ENCODE measurements at regions not wholly inside any gene's neighbourhood (a gene's known extent, or its start where the extent isn't known, plus 50 kb on each side); places are given as distances from the start of the nearest gene placed in this dataset.

DNA sequence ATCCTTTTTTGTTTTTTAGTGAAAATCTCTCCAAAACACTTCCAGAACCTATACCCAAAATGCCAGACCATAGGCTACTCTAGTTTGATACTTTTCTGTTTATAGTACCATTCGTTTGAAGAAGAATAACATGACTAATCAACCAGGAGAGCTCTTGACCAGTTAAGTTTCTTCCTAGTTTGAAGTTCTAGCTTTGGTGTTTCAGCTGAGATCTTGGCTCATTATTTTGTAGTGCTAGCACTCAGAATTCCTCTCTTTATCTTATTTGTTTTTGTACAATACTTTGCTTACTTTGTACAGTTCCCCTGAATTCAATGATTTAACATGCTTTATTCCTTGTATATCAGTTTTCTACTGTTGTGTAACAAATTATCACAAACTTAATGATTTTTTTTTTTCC lies 911.6 kb downstream of the EFNA5 start:
- no peak for DNase-seq (ENCODE audit: low read depth)
- in situ Hi-C loops (cut with HindIII; ENCODE audit: low pct_unique_long_range_greater_than_20kb, low sequenced_read_pairs) = no loop called here

DNA sequence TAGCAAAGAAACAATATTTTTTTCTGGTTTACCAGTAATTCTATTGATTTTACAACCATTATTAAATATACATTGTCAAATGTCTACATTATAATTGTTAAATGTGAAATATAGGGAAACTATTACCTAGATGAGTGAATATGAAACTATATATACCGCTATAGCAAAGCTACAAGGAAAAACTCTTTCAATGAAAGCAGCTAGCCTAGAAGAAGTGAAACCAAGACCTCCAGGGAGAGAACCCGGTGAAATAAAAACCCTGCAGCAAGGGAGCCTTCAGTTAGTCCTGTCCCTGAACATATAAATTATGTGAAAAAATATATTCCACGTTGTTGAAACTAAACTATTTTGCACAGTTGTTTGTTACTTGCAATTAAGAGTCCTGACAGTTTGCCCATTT lies 913.1 kb downstream of the EFNA5 start:
- in situ Hi-C loops (cut with HindIII; ENCODE audit: low pct_unique_long_range_greater_than_20kb, low sequenced_read_pairs) = no loop called here
- no peak for DNase-seq (ENCODE audit: low read depth)

DNA sequence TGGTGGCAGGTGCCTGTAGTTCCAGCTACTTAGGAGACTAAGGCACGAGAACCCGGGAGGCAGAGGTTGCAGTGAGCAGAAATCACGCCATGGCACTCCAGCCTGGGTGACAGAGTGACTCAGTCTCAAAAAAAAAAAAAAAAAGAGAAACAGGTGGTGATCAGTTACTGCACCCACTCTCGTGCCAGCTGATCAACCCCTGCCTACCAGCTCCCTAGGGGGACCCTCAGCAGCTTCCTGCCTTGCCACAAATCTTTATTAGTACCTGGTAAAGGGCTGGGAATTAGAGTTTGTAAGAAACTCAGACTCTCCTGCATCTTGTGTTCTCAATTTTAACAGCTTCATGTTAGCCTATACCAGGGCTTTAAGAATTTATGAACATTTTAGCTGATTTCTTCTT lies 914.9 kb downstream of the EFNA5 start:
- DNase-seq (ENCODE audit: low read depth) = no peak
- in situ Hi-C loops (cut with HindIII; ENCODE audit: low pct_unique_long_range_greater_than_20kb, low sequenced_read_pairs) = no loop called here

DNA sequence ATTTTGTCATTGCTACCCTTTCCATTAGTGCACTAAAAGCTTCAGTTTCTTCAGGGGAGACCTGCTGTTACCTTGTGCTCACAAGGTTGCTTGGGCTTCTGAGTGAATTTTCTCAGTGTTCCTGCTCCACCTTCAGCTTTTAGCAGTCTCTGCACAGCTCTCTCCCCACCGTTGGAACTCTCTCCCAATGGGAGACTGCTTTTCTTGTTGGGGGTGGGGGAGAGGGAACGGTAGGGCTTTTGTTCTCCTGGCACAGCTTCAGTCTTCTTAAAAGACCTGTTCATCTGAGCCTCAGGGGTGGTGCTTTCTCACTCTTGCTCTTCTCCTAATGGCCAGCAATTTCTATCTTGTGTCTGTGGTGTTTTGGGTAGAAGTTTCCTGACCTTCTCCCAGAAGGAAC lies 915.7 kb downstream of the EFNA5 start:
- in situ Hi-C loops (cut with HindIII; ENCODE audit: low pct_unique_long_range_greater_than_20kb, low sequenced_read_pairs) = no loop called here
- DNase-seq (ENCODE audit: low read depth) = no peak

DNA sequence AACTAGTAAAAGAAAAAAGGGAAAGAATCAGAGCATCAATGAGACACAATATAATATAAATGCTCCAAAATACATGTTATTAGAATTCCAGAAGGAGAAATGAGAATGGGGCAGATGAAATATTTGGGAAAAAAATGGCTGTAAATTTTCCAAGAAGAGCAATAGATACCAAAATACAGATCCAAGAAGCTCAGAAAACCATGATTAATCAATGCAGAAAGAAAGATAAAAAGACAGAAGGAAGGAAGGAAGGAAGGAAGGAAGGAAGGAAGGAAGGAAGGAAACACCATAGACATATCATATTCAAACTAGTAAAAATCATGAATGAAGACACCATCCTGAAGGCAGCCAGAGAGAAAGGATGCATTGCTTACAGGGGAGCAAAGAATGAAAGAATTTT lies 920.9 kb downstream of the EFNA5 start:
- in situ Hi-C loops (cut with HindIII; ENCODE audit: low pct_unique_long_range_greater_than_20kb, low sequenced_read_pairs) = no loop called here
- DNase-seq (ENCODE audit: low read depth) = no peak

DNA sequence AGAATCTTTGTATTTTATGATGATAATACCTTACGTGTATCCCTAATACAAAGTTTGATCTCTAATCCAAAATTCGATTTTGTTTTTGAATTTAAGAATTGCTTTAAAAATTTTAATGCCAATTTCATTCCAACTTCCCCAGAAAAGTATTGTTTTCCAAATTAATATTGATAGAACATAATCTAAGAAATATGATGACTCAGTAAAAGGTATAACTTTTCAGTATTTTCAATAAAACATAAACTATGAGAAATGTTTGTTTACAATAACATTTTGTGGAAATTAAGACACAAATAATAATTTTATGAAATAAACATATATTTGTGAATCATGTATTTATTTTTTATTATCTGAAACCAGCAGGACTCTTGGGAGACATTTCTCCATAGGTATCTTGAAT lies 931.6 kb downstream of the EFNA5 start:
- DNase-seq (ENCODE audit: low read depth) = no peak
- in situ Hi-C loops (cut with HindIII; ENCODE audit: low pct_unique_long_range_greater_than_20kb, low sequenced_read_pairs) = no loop called here

DNA sequence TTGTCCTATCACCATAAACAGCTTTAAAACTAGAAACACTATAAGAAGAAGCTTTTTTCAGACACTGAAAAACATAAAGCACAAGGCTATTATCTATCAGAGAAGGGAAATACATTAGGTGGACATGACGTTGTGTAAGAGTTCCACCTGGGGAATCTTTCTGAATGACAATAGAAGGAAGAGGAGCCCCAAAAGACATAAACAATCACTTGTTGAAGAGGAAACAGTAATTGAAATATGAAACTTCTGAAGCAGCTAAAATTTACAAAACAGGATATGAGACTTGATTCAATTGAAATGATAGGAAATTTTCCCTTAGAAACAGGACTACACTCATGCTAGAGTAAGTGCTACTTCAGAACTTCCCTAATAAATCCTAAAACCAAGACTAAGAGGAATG lies 933.6 kb downstream of the EFNA5 start:
- no peak for DNase-seq (ENCODE audit: low read depth)
- in situ Hi-C loops (cut with HindIII; ENCODE audit: low pct_unique_long_range_greater_than_20kb, low sequenced_read_pairs) = no loop called here

DNA sequence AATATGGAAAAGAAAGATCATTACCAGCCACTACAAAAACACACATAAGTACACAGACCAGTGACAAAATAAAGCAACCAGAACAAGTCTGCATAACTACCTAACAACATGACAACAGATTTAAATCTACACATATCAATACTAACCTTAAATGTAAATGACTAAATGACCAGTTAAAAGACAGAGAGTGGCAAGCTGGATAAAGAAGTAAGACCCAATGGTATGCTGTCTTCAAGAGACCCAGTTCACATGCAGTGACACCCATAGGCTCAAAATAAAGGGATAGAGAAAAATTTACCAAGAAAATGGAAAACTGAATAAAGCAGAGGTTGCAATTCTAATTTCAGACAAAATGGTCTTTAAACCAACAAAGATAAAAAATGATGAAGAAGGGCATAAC lies 938.1 kb downstream of the EFNA5 start:
- no peak for DNase-seq (ENCODE audit: low read depth)
- in situ Hi-C loops (cut with HindIII; ENCODE audit: low pct_unique_long_range_greater_than_20kb, low sequenced_read_pairs) = no loop called here

DNA sequence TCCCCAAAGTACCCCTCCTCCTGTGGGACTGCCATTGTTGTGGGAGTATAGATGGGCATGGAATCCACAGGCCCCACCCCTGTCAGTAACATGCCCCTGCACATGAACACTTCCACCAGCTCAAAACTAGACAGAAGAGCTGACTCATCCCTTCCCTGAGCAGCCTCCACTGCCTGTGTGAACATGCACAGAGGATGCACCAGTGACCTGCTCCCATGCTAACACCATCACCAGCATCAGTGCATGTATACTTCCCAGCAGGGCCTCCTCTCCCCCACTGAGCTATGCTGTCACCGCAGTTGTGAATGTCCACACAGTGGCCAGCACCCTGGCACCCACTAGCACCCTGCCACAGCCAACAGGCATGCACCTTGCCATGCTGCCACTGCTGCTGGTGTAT lies 939.8 kb downstream of the EFNA5 start:
- in situ Hi-C loops (cut with HindIII; ENCODE audit: low pct_unique_long_range_greater_than_20kb, low sequenced_read_pairs) = no loop called here
- peak; percentile 18 for DNase-seq (ENCODE audit: low read depth)

DNA sequence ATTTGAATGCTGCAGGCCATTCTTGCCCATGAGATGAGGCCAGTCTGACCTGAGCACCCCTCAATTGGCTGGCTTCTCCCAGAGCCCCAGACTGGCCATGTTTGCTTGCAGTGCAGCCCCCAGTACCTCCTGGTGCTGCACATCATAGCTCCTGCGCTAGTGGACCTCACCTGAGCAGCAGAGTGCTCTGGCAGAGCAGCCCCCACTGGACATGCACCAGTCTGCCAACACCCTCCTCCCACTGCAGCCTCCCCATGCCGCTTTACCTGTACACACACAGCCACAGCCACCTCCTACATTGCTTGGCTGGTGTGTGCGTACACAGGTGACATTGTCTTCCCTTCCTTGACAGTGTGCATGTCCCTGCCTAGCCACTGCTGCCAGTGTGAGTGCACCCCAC lies 940.2 kb downstream of the EFNA5 start:
- no peak for DNase-seq (ENCODE audit: low read depth)
- in situ Hi-C loops (cut with HindIII; ENCODE audit: low pct_unique_long_range_greater_than_20kb, low sequenced_read_pairs) = no loop called here

DNA sequence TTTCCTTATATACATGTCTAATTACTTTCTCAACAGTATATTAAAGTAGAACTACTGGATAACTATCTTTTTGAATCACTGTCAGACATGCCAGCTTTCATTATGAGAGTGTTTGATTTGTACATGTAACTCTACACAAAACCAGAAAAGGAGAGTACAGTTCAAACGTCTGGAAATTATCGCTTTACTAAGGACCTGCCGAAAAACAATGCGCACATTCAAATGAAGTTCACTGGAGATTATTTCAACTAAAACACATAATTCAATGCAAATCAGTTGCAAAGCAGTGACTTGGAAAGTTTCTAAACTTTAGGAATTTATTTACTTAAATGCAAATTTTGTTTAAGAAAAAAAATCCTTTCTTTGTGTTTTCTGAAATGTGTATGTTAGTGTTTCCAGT lies 942.5 kb downstream of the EFNA5 start:
- no peak for DNase-seq (ENCODE audit: low read depth)
- in situ Hi-C loops (cut with HindIII; ENCODE audit: low pct_unique_long_range_greater_than_20kb, low sequenced_read_pairs) = no loop called here

DNA sequence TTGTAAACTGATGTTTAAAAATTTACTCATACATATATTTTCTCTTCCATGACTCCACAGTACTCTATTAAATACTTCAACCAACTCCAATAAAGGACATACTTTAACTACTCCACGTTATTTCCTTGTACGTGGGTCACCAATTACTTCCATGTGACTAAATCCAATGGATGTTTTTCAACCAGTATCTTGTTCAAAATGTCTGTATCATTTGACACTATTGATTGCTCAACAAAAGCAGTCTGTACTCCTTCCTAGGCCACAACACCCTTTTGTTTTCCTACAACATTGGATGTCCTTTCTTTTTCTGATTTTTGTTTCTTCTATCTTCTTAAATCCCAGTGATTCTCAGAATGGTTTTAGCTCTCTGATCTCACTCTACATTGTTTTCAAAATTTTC lies 943.7 kb downstream of the EFNA5 start:
- DNase-seq (ENCODE audit: low read depth) = no peak
- in situ Hi-C loops (cut with HindIII; ENCODE audit: low pct_unique_long_range_greater_than_20kb, low sequenced_read_pairs) = no loop called here

DNA sequence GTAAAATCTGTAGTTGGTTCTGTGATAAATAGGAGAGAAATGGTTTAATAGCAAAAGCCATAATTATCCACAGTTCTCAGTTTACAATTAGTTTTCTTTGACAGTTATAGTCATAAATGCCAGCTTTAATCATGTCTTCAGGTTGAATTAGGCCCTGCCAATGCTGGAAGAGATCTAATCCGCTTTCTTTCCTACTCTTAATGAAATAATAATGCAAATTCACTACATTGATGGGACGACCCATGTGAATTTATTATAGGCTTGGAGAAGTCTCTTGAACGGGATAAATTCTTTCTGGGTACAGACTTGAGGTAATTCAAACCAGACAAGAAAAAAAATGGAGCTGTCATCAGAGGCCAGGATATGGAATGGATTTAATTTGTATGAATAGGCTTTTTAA lies 950.4 kb downstream of the EFNA5 start:
- in situ Hi-C loops (cut with HindIII; ENCODE audit: low pct_unique_long_range_greater_than_20kb, low sequenced_read_pairs) = no loop called here
- no peak for DNase-seq (ENCODE audit: low read depth)

DNA sequence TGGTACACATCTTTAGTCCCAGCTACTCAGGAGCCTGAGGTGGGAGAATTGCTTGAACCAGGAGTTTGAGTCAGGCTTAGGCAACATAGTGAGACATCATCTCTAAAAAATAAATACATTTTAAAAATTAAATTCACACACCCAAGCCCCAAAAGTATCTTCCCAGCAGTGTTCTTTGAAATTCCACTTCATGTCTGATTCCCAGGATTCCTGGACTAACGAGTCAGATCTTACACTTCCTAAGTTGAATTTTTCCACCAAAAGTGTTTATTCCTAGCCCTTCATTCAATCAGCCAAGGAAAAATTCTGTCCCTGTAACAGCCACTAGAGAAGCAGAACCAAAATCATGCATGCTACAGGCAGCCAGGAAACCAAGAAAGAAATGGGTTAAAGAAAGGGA lies 970.9 kb downstream of the EFNA5 start:
- no peak for DNase-seq (ENCODE audit: low read depth)
- in situ Hi-C loops (cut with HindIII; ENCODE audit: low pct_unique_long_range_greater_than_20kb, low sequenced_read_pairs) = no loop called here

DNA sequence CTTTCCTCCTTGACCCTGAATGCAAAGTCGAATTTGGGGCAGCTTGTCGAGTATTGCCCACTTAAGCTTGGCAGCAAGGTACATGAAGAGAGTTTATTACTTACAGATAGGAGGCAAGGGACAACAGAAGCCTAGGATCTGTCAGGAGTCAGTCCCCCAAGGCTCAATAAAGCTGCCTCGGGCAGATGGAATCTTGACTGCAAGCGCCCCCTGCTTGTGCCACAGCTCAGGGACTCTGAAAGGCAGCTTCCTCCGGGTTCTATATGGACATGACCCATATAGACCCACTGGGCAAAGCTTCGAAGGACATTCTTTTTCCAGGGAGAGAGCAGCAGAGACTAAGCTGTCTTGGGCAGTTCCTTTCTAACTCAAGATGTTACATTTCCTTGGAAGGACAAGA lies 971.5 kb downstream of the EFNA5 start:
- in situ Hi-C loops (cut with HindIII; ENCODE audit: low pct_unique_long_range_greater_than_20kb, low sequenced_read_pairs) = no loop called here
- DNase-seq (ENCODE audit: low read depth) = no peak

DNA sequence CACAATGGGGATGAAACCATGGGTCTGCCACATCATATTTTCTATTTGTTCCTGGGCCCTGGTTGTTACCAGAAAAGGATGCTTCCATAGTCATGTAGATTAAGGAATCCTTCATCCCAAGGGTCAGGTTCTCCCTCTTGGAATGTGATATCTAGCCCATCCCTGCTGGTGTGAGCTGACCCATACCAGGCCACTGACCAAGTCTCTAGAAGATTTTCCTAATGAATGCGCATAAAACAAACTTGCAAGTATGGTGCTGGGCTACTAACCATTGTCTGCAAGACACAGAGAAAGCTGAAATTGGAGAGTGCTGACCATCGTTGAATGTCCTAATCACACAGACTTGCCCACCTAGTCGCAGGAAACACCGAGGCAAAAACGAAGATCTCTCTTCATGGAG lies 972.6 kb downstream of the EFNA5 start:
- in situ Hi-C loops (cut with HindIII; ENCODE audit: low pct_unique_long_range_greater_than_20kb, low sequenced_read_pairs) = no loop called here
- DNase-seq (ENCODE audit: low read depth) = no peak

DNA sequence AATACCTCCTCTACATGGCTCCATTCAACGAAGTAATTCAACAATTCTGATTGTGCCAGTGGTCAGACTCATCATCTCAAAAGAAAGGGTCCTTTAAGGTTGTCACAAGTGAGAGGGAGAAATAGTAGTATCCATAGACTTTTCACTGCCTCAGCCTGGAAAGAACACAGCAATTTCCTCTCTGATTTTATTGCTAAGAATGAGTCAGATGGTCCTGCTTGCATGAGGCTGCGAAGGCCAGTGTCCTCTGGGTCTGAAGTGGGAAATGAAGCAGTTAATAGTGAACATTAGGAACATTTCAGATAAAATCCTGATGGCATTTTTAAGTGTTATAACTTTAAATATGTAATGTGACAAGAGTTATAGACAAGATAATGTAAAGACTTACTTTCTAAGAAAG lies 979.0 kb downstream of the EFNA5 start:
- no peak for DNase-seq (ENCODE audit: low read depth)
- in situ Hi-C loops (cut with HindIII; ENCODE audit: low pct_unique_long_range_greater_than_20kb, low sequenced_read_pairs) = no loop called here

DNA sequence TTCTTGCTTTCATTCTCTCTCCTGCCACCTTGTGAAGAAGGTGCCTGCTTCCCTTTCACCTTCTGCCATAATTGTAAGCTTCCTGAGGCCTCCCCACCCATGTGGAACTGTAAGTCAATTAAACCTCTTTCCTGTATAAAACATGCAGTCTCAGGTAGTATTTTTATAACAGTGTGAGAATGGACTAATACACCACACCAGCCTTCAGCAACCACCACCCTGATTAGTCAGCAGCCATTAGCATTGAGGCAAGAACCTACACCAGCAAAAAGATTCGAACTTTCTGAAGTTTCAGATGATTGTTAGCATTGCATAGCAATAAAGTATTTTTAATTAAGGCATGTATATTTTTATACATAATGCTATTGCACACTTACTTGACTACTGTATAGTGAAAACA lies 980.2 kb downstream of the EFNA5 start:
- in situ Hi-C loops (cut with HindIII; ENCODE audit: low pct_unique_long_range_greater_than_20kb, low sequenced_read_pairs) = no loop called here

DNA sequence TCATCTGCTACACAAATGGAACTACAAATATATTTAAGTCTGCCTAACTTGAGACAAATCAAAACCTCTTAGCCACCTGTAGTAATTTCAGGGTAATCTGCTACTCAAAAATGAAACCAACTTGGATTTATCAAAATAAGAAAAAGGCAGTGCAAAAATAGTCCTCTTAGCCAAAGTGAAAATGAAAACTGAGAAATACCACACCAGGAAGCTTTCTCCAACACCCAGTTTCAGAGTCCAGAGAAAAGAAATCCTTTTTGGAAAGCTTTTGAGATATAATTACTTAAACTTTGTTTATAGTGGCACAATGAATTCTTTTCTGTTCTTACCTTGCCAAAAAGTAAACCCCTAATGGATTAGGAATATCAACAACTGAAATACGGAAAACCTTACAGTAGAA lies 990.4 kb downstream of the EFNA5 start:
- DNase-seq (ENCODE audit: low read depth) = no peak
- in situ Hi-C loops (cut with HindIII; ENCODE audit: low pct_unique_long_range_greater_than_20kb, low sequenced_read_pairs) = no loop called here

More for the DNA sequence above, 980.2 kb downstream of the EFNA5 start:
- DNase-seq (ENCODE audit: low read depth) = no peak

DNA sequence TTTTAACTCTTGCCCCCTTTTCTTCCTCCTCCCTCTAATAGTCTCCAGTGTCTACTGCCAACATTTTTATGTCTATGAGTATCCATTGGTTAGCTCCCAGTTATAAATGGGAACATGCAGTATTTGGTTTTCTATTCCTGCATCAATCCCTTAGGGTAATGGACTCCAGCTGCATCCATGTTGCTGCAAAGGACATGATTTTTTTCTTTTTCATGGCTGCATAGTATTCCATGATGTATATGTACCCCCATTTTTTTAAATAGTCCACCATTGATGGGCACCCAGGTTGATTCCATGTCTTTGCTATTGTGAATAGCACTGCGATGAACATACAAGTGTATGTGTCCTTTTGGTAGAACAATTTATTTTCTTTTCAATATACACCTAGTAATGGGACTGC lies 993.7 kb downstream of the EFNA5 start:
- DNase-seq (ENCODE audit: low read depth) = no peak
- in situ Hi-C loops (cut with HindIII; ENCODE audit: low pct_unique_long_range_greater_than_20kb, low sequenced_read_pairs) = no loop called here

DNA sequence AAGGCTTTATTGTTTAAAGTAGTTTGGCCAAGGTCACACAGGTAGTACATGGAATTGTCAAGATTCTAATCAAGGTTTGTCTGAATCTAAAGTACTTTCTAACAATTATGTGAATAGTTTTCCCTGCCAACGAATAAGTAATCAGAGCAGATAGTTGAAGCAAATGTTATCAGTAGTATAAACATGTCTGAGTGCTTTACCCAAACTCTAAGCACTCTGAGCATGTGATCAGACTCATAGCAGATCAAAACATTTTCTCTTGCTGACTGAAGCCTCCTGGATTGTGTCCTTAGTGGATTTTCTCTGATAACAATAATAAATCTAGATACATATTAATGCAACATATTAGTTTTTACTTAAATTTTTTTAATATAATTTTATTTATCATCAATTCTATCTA lies 995.0 kb downstream of the EFNA5 start:
- in situ Hi-C loops (cut with HindIII; ENCODE audit: low pct_unique_long_range_greater_than_20kb, low sequenced_read_pairs) = no loop called here
- DNase-seq (ENCODE audit: low read depth) = no peak

All from Caki2 (cell line).